Left colon (tissue), 2 donors: ENCODE measurements at regions not wholly inside any gene's neighbourhood (a gene's known extent, or its start where the extent isn't known, plus 50 kb on each side); places are given as distances from the start of the nearest gene placed in this dataset.

Experiments
- ATAC-seq: fragments of 200-7000 bp; cut with Tn5 transposase; one replicate; pipeline ENCODE4 v1.9.1; 2020; ENCODE audit warnings: mild to moderate bottlenecking, moderate library complexity
- DNase-seq, 2 donors: peaks; one replicate each; pipeline ENCODE4 v3.0.0-alpha.2; 2020
- intact Hi-C, 2 donors: fragments of 100-400 bp; cut with DNase I in 1 of 2; cut with micrococcal nuclease in 1 of 2; formaldehyde crosslinking; loops; one replicate each; pipeline versions ENCODE4 v1.11.2 to v1.14.0; 2022; cut with DNase I, micrococcal nuclease
- donor health status: DM: no; HTN: no; CAD: no.
- donor health status: DM: yes; HTN: yes; CAD: no.

GRCh38 chr4:124803026-124803425 is 90.5 kb upstream of the ANKRD50 start:
- intact Hi-C loops, result no loop called here
- ATAC-seq, result no peak
- DNase-seq, result no peak

- DNase-seq (no peak), ATAC-seq (no peak)
- intact Hi-C loops, result no loop called here
Observed at GRCh38 chr4:124797223-124797622, 84.7 kb upstream of the ANKRD50 start.

GRCh38 chr4:124790471-124790870 is 77.9 kb upstream of the ANKRD50 start:
- intact Hi-C loops, result no loop called here
- ATAC-seq (no peak), DNase-seq (no peak)

- no peak for ATAC-seq
- intact Hi-C loops, result no loop called here
- no peak for DNase-seq
Observed at GRCh38 chr4:124786634-124787033, 74.1 kb upstream of the ANKRD50 start.

- ATAC-seq (no peak), DNase-seq (no peak)
- intact Hi-C loops, result no loop called here
Observed at GRCh38 chr4:124785645-124786044, 73.1 kb upstream of the ANKRD50 start.

- intact Hi-C loops, result no loop called here
- DNase-seq (no peak), ATAC-seq (no peak)
Observed at GRCh38 chr4:124783847-124784246, 71.3 kb upstream of the ANKRD50 start.

- no peak for DNase-seq
- ATAC-seq, result no peak
- intact Hi-C loops, result no loop called here
Observed at GRCh38 chr4:124777007-124777406, 64.5 kb upstream of the ANKRD50 start.

- no peak for DNase-seq
- intact Hi-C loops, result no loop called here
- ATAC-seq, result no peak
Observed at GRCh38 chr4:124768596-124769365, 56.2 kb upstream of the ANKRD50 start.

GRCh38 chr4:124762956-124763355 is 50.4 kb upstream of the ANKRD50 start:
- no peak for DNase-seq
- intact Hi-C loops, result no loop called here
- ATAC-seq, result no peak
